Tibial artery (tissue), 4 donors: ENCODE measurements at regions not wholly inside any gene's neighbourhood (a gene's known extent, or its start where the extent isn't known, plus 50 kb on each side); places are given as distances from the start of the nearest gene placed in this dataset.

Experiments
- DNase-seq, 2 donors: peaks; one replicate each; pipeline ENCODE4 v3.0.0-alpha.2; 2019
- H3K27ac ChIP-seq, 2 donors: fragments of 200-600 bp; sonication (generic) in 1 of 2; 1 replicate in 1 of 2; 2 replicates in 1 of 2; pipeline ENCODE4 v1.5.1; 2018 to 2019; ENCODE audit warnings: mild to moderate bottlenecking in 1 of 2
- H3K27me3 ChIP-seq, 2 donors: fragments of 200-600 bp; sonication (generic) in 1 of 2; one replicate each; pipeline versions ENCODE4 v1.5.1 to v1.6.0; 2016 to 2019
- H3K36me3 ChIP-seq, 3 donors: fragments of 200-600 bp; sonication (generic) in 2 of 3; one replicate each; pipeline ENCODE4 v1.5.1; 2016 to 2019; ENCODE audit warnings: mild to moderate bottlenecking in 2 of 3
- H3K4me1 ChIP-seq, 4 donors: fragments of 200-600 bp; sonication (generic) in 2 of 4; 1 replicate in 3 of 4; 2 replicates in 1 of 4; pipeline ENCODE4 v1.5.1; 2016 to 2019
- H3K4me3 ChIP-seq, 2 donors: fragments of 200-600 bp; sonication (generic) in 1 of 2; 1 replicate in 1 of 2; 2 replicates in 1 of 2; pipeline ENCODE4 v1.5.1; 2018 to 2019; ENCODE audit warnings: mild to moderate bottlenecking in 2 of 2
- H3K9me3 ChIP-seq, 3 donors: fragments of 200-600 bp; sonication (generic) in 1 of 3; one replicate each; pipeline ENCODE4 v1.5.1; 2016 to 2019
- CTCF ChIP-seq, 2 experiments: fragments of 200-600 bp in 1 of 2; fragments of 450-650 bp in 1 of 2; IDR thresholded peaks; one replicate each; pipeline ENCODE4 v1.5.1; 2017 to 2019; ENCODE audit warnings: antibody characterized with exemption in 2 of 2, mild to moderate bottlenecking in 1 of 2, moderate library complexity in 1 of 2
- intact Hi-C: fragments of 100-400 bp; cut with DNase I; formaldehyde crosslinking; loops from one replicate; pipeline ENCODE4 v1.15.0; 2023; ENCODE audit warnings: low total_unique reads

DNA sequence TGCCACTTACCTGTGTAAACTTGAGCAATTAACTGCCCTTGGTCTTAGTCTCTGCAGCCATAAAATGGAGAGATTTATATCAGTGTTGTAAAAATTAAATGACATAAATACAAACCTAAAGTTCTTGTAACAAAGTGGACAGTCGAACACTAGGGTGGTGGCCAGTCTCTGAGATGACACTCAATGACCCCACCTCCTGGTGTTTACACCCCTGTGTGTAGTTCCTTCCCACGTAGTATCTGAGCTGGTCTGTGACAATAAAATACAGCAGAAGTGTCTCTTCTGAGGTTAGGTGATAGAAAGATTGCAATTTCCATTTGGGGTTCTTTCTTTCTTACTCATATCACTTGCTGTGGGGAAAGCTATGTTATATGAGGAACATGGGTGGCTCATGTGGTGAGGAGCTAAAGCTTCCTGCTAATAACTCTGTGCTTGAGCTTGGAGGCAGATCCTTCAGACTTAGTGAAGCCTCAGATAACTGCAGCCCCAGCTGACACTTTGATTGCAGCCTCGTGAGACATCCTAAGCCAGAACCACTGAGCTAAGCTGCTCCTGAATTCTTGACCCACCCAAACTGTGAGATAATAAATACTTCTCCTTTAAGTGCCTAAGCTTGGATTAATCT lies 173.4 kb upstream of the CHD1 start:
- H3K4me1 ChIP-seq: peaks cover 0 to 3% (median 0%) of the 10 kb centered on the region in 4 donors
- H3K27ac ChIP-seq: no peak overlapping the region
- no peak overlapping the region for H3K4me3 ChIP-seq
- no peaks in the 10 kb centered on the region for H3K36me3 ChIP-seq
- no peak for TF ChIP-seq CTCF (IDR thresholded peaks at IDR 0.05)
- no peaks in the 10 kb centered on the region for H3K9me3 ChIP-seq
- H3K27me3 ChIP-seq: no peaks in the 10 kb centered on the region
- no peak for DNase-seq
- intact Hi-C loops: no loop called here

- no peak overlapping the region for H3K27ac ChIP-seq
- no peak overlapping the region for H3K4me3 ChIP-seq
- H3K27me3 ChIP-seq: no peaks in the 10 kb centered on the region
- H3K9me3 ChIP-seq: no peaks in the 10 kb centered on the region
- H3K4me1 ChIP-seq: peaks cover 0 to under 1% (median 0%) of the 10 kb centered on the region in 4 donors
- no peaks in the 10 kb centered on the region for H3K36me3 ChIP-seq
- intact Hi-C loops: no loop called here
- TF ChIP-seq CTCF (IDR thresholded peaks at IDR 0.05): no peak
- DNase-seq: no peak
Measured at GRCh38 chr5:99099691-99100090, 170.9 kb upstream of the CHD1 start.

GRCh38 chr5:99089822-99090549 lies 161.2 kb upstream of the CHD1 start:
- Histone ChIP-seq H3K4me3 (no peak overlapping the region), H3K27me3 (no peaks in the 10 kb centered on the region), H3K27ac (no peak overlapping the region), H3K9me3 (peaks cover 0 to 6% (median 0%) of the 10 kb centered on the region in 3 donors), H3K4me1 (no peaks in the 10 kb centered on the region), H3K36me3 (no peaks in the 10 kb centered on the region)
- no peak for TF ChIP-seq CTCF (IDR thresholded peaks at IDR 0.05)
- no peak for DNase-seq
- intact Hi-C loops: no loop called here

- DNase-seq: no peak
- no peak for TF ChIP-seq CTCF (IDR thresholded peaks at IDR 0.05)
- Histone ChIP-seq H3K27me3 (no peaks in the 10 kb centered on the region), H3K27ac (no peak overlapping the region), H3K36me3 (no peaks in the 10 kb centered on the region), H3K9me3 (peaks cover 0 to 6% (median 0%) of the 10 kb centered on the region in 3 donors), H3K4me3 (no peak overlapping the region), H3K4me1 (no peaks in the 10 kb centered on the region)
- intact Hi-C loops: no loop called here
Measured at GRCh38 chr5:99088309-99088708, 159.5 kb upstream of the CHD1 start.

DNA sequence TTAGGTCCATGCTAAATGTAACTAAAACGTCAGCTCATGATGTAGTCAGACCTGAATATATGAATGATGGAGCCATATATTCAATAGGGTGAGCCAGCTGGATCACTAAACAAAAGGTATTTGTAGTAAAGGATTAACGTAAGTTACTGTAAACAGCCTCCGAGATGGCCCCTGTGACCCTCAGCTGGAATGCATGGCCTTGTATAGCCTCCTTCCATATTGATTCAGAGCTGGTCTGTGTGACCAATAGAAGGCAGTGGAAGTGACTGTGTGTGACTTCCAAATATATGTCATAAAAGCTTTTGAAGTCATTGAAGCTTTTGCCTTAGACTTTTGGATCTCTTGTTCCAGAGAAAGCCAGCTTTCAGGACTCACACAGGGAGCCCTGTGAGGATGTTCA lies 154.4 kb upstream of the CHD1 start:
- intact Hi-C loops: no loop called here

More for the DNA sequence above, 154.4 kb upstream of the CHD1 start:
- H3K9me3 ChIP-seq: no peaks in the 10 kb centered on the region
- H3K4me3 ChIP-seq: no peak overlapping the region
- H3K27me3 ChIP-seq: no peaks in the 10 kb centered on the region
- no peak for DNase-seq
- H3K36me3 ChIP-seq: no peaks in the 10 kb centered on the region
- no peak for TF ChIP-seq CTCF (IDR thresholded peaks at IDR 0.05)
- no peaks in the 10 kb centered on the region for H3K4me1 ChIP-seq
- no peak overlapping the region for H3K27ac ChIP-seq
